Astrocyte of the hippocampus (primary cell): ENCODE measurements at regions not wholly inside any gene's neighbourhood (a gene's known extent, or its start where the extent isn't known, plus 50 kb on each side); places are given as distances from the start of the nearest gene placed in this dataset.

Source experiments
- DNase-seq: peaks from one replicate; pipeline ENCODE4 v3.0.0; 2011; ENCODE audit warnings: low read depth, low spot score

DNA sequence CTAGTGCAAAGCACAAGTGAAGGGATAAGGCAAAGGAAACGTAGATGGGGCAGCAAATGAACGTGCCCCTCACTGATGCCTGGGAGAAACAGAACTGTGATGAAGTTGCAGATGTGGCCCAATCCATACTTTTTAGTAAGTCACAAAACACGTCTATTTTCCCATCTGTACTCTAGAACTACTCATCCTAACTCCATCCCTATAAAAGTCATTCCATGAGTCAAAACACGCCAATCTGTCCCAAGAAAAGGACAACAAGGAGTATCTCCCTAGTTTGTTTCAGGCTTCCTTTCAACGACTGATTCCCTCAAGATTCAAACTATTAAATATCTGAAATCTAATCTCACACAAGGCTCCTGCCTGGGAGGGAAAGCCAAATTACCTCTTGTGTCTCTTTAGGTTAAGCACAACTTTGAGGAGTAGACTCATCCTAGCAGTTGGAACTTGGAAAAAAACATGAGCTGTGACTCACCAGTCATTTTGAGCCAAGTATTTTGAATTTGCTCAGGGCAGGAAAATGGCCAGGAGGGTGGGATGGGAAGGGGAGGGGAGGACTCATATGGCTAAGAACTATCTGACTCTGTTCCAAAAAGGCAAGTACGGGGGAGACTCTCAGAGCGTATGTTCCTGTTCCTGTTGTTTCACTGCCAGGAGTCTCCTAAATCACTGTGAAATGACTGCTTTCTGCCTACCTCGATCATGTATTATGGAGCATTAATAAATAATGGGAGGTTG, 214.5 kb upstream of the CAMK1G start:
- DNase-seq, result peak; percentile 94

GRCh38 chr1:209370241-209370995, 213.1 kb upstream of the CAMK1G start:
- DNase-seq, result no peak

DNA sequence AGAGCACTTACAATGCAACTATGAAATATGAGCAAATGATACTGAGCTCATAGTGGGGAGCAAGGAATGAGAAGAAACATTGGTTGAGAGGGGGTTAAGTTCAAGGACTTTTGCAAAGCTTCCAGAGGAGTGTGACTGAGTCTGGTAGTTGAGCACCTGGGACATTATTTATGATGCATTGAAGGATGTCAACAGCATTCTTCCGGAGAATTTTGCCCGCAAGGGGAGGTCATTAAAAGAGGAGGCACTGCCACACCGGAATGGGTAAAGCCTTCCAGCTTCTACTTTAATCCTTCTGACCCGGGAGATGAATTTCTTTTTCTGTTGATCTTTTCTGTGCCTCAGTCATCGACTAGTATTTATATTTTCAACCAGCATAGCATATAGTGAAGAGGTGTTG, 208.4 kb upstream of the CAMK1G start:
- DNase-seq, result no peak

GRCh38 chr1:209375671-209376365, 207.7 kb upstream of the CAMK1G start:
- DNase-seq, result no peak

DNA sequence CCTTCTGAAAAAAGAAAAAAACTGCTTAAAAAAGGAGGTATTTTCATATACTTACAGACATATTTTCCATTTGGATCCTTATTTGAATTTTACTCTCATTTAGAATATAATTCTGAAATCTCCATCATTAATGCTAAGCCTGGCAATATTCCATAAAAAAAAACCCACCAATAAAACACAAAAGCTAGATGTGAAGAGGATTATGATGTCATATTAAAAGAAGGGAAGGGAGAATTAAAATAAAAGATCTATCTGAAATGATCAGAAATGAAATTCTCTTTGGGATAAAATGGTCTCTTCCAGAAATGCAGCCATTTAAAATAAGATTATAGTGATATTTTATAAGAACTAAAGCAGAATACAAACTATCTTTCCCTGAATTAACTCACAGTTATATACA, 206.7 kb upstream of the CAMK1G start:
- DNase-seq, result no peak

DNA sequence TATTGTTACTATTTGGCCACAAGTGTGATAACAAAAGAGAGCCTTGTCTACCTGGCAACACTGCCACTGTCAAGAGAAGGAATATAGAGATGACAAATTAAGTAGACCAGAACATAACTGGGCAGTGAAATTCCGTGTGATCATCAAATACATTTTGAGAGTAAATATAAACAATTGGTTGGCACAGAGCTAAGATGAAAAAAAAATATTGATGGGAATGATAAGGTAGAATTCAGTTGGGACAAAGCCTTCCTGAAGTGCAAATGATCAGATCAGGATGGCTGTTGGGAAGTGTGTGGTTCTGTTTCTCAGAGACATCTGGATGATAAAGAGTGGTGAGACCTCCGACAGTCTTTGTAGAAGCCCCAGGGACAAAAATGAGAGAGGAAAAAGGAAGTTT, 205.5 kb upstream of the CAMK1G start:
- DNase-seq, result no peak

DNA sequence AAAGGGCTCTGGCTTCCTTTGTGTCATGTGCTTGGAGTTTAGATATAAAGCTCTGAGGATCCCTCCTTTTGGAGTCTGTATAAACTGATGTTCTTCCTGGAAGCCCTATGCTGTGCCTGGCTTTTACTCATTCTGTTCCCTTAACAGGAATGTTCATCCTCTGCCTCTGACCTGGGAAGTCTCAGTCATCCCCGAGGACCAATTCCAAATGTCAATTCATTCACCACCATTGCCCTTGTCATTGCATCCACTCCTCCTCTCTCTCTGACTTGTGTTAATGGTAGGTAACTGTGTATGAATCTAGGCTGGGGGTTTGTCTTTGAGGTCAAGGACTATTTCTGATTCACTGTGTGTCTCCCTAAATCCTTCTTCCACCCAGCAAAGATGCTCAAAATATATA, 204.2 kb upstream of the CAMK1G start:
- DNase-seq, result no peak

GRCh38 chr1:209380420-209380819, 203.1 kb upstream of the CAMK1G start:
- DNase-seq, result no peak

GRCh38 chr1:209382231-209383100, 201.0 kb upstream of the CAMK1G start:
- DNase-seq, result no peak

GRCh38 chr1:209383422-209383821, 200.1 kb upstream of the CAMK1G start:
- DNase-seq, result no peak

- DNase-seq, result no peak
These were observed 199.4 kb upstream of the CAMK1G start for GRCh38 chr1:209383907-209384709.

GRCh38 chr1:209384710-209385550, 198.6 kb upstream of the CAMK1G start:
- DNase-seq, result no peak

- DNase-seq, result no peak
These were observed 197.4 kb upstream of the CAMK1G start for GRCh38 chr1:209386156-209386555.

- DNase-seq, result no peak
These were observed 196.1 kb upstream of the CAMK1G start for GRCh38 chr1:209387271-209387968.

- peak; percentile 62 for DNase-seq
These were observed 195.6 kb upstream of the CAMK1G start for GRCh38 chr1:209387969-209388329.

- no peak for DNase-seq
These were observed 195.2 kb upstream of the CAMK1G start for GRCh38 chr1:209388358-209388757.

- DNase-seq, result peak; percentile 91
These were observed 194.3 kb upstream of the CAMK1G start for GRCh38 chr1:209389258-209389657.

DNA sequence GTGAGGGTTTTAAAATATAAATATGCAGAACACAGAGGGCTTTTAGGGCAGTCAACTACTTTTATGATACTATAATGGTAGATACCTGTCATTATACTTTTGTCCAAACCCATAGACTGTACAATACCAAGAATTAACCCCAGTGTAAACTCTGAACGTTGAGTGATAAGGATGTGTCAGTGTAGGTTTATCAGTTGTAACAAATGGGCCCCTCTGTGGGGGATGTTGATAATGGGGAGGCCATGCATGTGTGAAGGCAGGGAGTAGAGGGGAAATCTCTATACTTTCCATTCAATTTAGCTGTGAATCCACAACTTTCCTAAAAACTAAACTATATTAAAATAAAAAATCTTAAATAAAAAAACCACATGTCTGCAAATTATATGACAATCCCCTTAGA, 193.5 kb upstream of the CAMK1G start:
- no peak for DNase-seq

DNA sequence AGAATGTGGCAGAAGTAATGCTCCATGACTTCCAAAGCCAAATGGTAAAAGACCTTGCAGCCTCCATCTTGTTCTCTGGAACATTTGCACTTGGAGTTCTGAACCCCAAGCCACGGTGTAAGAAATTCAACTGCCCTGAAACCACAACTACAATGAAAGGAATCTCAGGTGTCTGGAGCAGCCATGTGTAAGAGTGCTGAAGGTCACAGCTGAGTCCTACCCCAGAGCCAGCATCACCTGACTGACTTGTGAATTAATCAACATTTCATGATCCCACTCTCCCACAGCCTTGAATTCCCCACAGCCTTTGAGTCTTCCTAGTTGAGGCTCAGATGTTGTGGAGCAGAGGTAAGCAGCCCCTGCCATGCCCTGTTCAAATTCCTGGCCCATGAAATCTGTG, 192.8 kb upstream of the CAMK1G start:
- no peak for DNase-seq
